Mesothelial cell of epicardium (in vitro differentiated cells): ENCODE measurements at regions not wholly inside any gene's neighbourhood (a gene's known extent, or its start where the extent isn't known, plus 50 kb on each side); places are given as distances from the start of the nearest gene placed in this dataset.

Source experiments
- DNase-seq, 2 experiments: peaks; one replicate each; pipeline ENCODE4 v3.0.0; 2021; ENCODE audit warnings: low spot score in 2 of 2; ENCODE audit not compliant: unreplicated experiment in 2 of 2
- H3K27ac Mint-ChIP-seq: 2 replicates; pipeline ENCODE4 v1.8.0; 2021; ENCODE audit warnings: mixed read lengths
- H3K27me3 Mint-ChIP-seq: 2 replicates; pipeline ENCODE4 v1.8.0; 2021; ENCODE audit warnings: low read depth, mixed read lengths
- H3K36me3 Mint-ChIP-seq: 2 replicates; pipeline ENCODE4 v1.8.0; 2021; ENCODE audit warnings: mixed read lengths
- H3K4me1 Mint-ChIP-seq: 2 replicates; pipeline ENCODE4 v1.8.0; 2021; ENCODE audit warnings: mixed read lengths
- H3K4me3 Mint-ChIP-seq: 2 replicates; pipeline ENCODE4 v1.8.0; 2021; ENCODE audit warnings: mild to moderate bottlenecking, moderate library complexity, mixed read lengths
- H3K9me3 Mint-ChIP-seq: 2 replicates; pipeline ENCODE4 v1.8.0; 2021; ENCODE audit warnings: mixed read lengths
- CTCF ChIP-seq: fragments of 200-600 bp; sonication (generic); IDR thresholded peaks from one replicate; pipeline ENCODE4 v1.5.0; 2021; ENCODE audit warnings: antibody characterized with exemption; ENCODE audit not compliant: unreplicated experiment

GRCh38 chr2:18498531-18498930 is 61.9 kb downstream of the RDH14 start:
- no peak for DNase-seq
- TF ChIP-seq CTCF = no peak
- H3K9me3 Mint-ChIP-seq = no peaks in the 10 kb centered on the region
- no peaks in the 10 kb centered on the region for H3K36me3 Mint-ChIP-seq
- no peak overlapping the region for H3K4me3 Mint-ChIP-seq
- no peaks in the 10 kb centered on the region for H3K27me3 Mint-ChIP-seq
- H3K27ac Mint-ChIP-seq = no peak overlapping the region
- peaks cover 8% of the 10 kb centered on the region for H3K4me1 Mint-ChIP-seq

GRCh38 chr2:18496516-18496915 is 63.9 kb downstream of the RDH14 start:
- no peak overlapping the region for H3K4me3 Mint-ChIP-seq
- H3K4me1 Mint-ChIP-seq = peaks cover 8% of the 10 kb centered on the region
- H3K27ac Mint-ChIP-seq = no peak overlapping the region
- DNase-seq = no peak
- H3K36me3 Mint-ChIP-seq = no peaks in the 10 kb centered on the region
- no peaks in the 10 kb centered on the region for H3K9me3 Mint-ChIP-seq
- TF ChIP-seq CTCF = no peak
- H3K27me3 Mint-ChIP-seq = peaks cover 3% of the 10 kb centered on the region

- Mint-ChIP-seq H3K4me3 (no peak overlapping the region), H3K9me3 (no peaks in the 10 kb centered on the region), H3K27ac (no peak overlapping the region), H3K36me3 (no peaks in the 10 kb centered on the region), H3K27me3 (peaks cover 3% of the 10 kb centered on the region), H3K4me1 (peaks cover 3% of the 10 kb centered on the region)
- DNase-seq = no peak
- TF ChIP-seq CTCF = no peak
Observed at GRCh38 chr2:18495058-18495457, 65.4 kb downstream of the RDH14 start.

- Mint-ChIP-seq H3K9me3 (no peaks in the 10 kb centered on the region), H3K27me3 (peaks cover 3% of the 10 kb centered on the region), H3K4me1 (no peaks in the 10 kb centered on the region), H3K4me3 (no peak overlapping the region), H3K36me3 (no peaks in the 10 kb centered on the region), H3K27ac (no peak overlapping the region)
- no peak for DNase-seq
- no peak for TF ChIP-seq CTCF
Observed at GRCh38 chr2:18492721-18493120, 67.7 kb downstream of the RDH14 start.

- no peaks in the 10 kb centered on the region for H3K4me1 Mint-ChIP-seq
- peaks cover 3% of the 10 kb centered on the region for H3K27me3 Mint-ChIP-seq
- no peak for DNase-seq
- TF ChIP-seq CTCF = no peak
- H3K9me3 Mint-ChIP-seq = no peaks in the 10 kb centered on the region
- H3K36me3 Mint-ChIP-seq = no peaks in the 10 kb centered on the region
- no peak overlapping the region for H3K27ac Mint-ChIP-seq
- H3K4me3 Mint-ChIP-seq = no peak overlapping the region
Observed at GRCh38 chr2:18491577-18491976, 68.9 kb downstream of the RDH14 start.

GRCh38 chr2:18490901-18491300 is 69.6 kb downstream of the RDH14 start:
- peaks cover 3% of the 10 kb centered on the region for H3K27me3 Mint-ChIP-seq
- H3K9me3 Mint-ChIP-seq = no peaks in the 10 kb centered on the region
- H3K36me3 Mint-ChIP-seq = no peaks in the 10 kb centered on the region
- H3K27ac Mint-ChIP-seq = no peak overlapping the region
- H3K4me3 Mint-ChIP-seq = no peak overlapping the region
- no peak for DNase-seq
- H3K4me1 Mint-ChIP-seq = no peaks in the 10 kb centered on the region
- no peak for TF ChIP-seq CTCF
